DOHH2 (cell line): ENCODE measurements at regions not wholly inside any gene's neighbourhood (a gene's known extent, or its start where the extent isn't known, plus 50 kb on each side); places are given as distances from the start of the nearest gene placed in this dataset.

ENCODE experiments used
- H3F3A ChIP-seq: fragments of 200-600 bp; sonication (generic), shearing (Covaris generic); 2 replicates; pipeline ENCODE4 v1.6.0; 2016; ENCODE audit warnings: antibody characterized with exemption, mild to moderate bottlenecking; ENCODE audit not compliant: control insufficient read depth, insufficient read depth
- H3K27ac ChIP-seq: fragments of 200-600 bp; sonication (generic); 2 replicates; pipeline ENCODE4 v1.5.1; 2014; ENCODE audit warnings: low read depth, mild to moderate bottlenecking, low read length, moderate library complexity
- H3K27me3 ChIP-seq: fragments of 200-600 bp; sonication (generic); 2 replicates; pipeline ENCODE4 v1.6.1; 2014; ENCODE audit warnings: mild to moderate bottlenecking, low read length, mixed read lengths; ENCODE audit not compliant: control insufficient read depth
- H3K36me3 ChIP-seq: fragments of 200-600 bp; sonication (generic); 2 replicates; pipeline ENCODE4 v1.6.1; 2014; ENCODE audit warnings: mild to moderate bottlenecking, low read length, moderate library complexity, mixed read lengths; ENCODE audit not compliant: control insufficient read depth
- H3K4me1 ChIP-seq: fragments of 200-600 bp; sonication (generic); 2 replicates; pipeline ENCODE4 v1.6.1; 2014; ENCODE audit warnings: mild to moderate bottlenecking, low read length, mixed read lengths; ENCODE audit not compliant: control insufficient read depth
- H3K4me2 ChIP-seq: fragments of 200-600 bp; sonication (generic); 2 replicates; pipeline ENCODE4 v1.6.0; 2014; ENCODE audit warnings: mild to moderate bottlenecking, low read length, moderate library complexity
- H3K4me3 ChIP-seq: fragments of 200-600 bp; sonication (generic); 2 replicates; pipeline ENCODE4 v1.5.1; 2014; ENCODE audit warnings: mild to moderate bottlenecking, low read length, mixed read lengths
- H3K79me2 ChIP-seq: fragments of 200-600 bp; sonication (generic); 2 replicates; pipeline ENCODE4 v1.6.1; 2014; ENCODE audit warnings: mild to moderate bottlenecking, low read length, mixed read lengths; ENCODE audit not compliant: control insufficient read depth
- H3K9me2 ChIP-seq: fragments of 200-600 bp; sonication (generic); replicated peaks from 2 replicates; pipeline ENCODE4 v1.6.1; 2014; ENCODE audit warnings: mild to moderate bottlenecking, low read length, mixed read lengths; ENCODE audit not compliant: control insufficient read depth
- H3K9me3 ChIP-seq: fragments of 200-600 bp; sonication (generic); 2 replicates; pipeline ENCODE4 v1.6.1; 2014; ENCODE audit warnings: antibody characterized with exemption, low read length, mixed read lengths; ENCODE audit not compliant: control insufficient read depth, insufficient read depth
- H4K20me1 ChIP-seq: fragments of 200-600 bp; sonication (generic); 2 replicates; pipeline ENCODE4 v1.6.0; 2014; ENCODE audit warnings: low read depth, mild to moderate bottlenecking, antibody characterized with exemption, low read length, moderate library complexity; ENCODE audit not compliant: control insufficient read depth, insufficient read depth
- EZH2phosphoT487 ChIP-seq: fragments of 200-600 bp; sonication (generic); IDR thresholded peaks from 2 replicates; pipeline ENCODE4 v1.6.1; 2017; ENCODE audit warnings: borderline replicate concordance, mild to moderate bottlenecking, antibody characterized with exemption, low read length, moderate library complexity, mixed read lengths
- TF ChIP-seq, protein P1 (sequence below): fragments of 200-600 bp; sonication (generic); IDR thresholded peaks from one replicate; pipeline ENCODE4 v1.5.1; 2014; ENCODE audit warnings: antibody characterized with exemption, mild to moderate bottlenecking, low read depth, low read length; ENCODE audit not compliant: poor library complexity, severe bottlenecking

DNA sequence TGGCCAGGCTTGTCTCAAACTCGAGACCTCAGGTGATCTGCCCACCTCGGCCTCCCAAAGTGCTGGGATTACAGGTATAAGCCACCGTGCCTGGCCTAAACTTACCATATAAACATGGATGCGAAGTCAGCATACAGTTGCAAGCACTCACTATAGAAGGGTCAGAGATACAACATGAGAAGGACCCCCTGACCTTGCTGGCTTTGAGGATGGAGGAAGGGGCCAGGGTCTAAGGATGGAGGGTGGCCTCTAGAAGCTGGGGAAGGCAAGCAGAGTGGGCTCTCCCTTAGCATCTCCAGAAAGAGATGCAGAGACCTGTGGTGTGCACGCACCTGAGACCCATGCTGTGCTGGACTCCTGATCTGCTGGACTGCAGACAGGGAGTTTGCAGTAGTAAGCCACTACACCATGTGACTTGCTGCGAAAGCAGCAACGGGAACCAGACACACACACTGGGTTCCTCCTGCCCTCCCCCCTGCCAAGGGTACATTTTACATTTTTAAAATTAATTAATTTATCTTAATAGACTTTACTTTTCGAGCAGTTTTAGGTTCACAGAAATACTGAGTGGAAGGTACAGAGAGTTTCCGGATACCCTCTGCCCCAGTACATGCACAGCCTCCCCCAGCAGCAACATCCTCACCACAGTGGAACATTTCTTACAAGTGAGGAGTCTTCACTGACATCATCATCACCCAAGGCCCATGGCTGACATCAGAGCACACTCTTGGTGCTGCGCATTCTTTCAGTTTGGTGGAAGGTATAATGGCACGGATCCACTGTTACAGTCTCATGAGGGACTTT, 170.1 kb upstream of the B3GAT1 start:
- Histone ChIP-seq H3F3A (no peaks in the 10 kb centered on the region), H3K36me3 (no peaks in the 10 kb centered on the region), H3K4me2 (no peak overlapping the region), H3K79me2 (no peaks in the 10 kb centered on the region), H3K9me3 (no peaks in the 10 kb centered on the region), H3K9me2 (no peaks in the 10 kb centered on the region), H3K4me3 (no peak overlapping the region), H4K20me1 (no peaks in the 10 kb centered on the region; the same call in 1 of the 2 replicates), H3K27ac (no peak overlapping the region), H3K4me1 (peaks cover under 1% of the 10 kb centered on the region; the same call in 1 of the 2 replicates), H3K27me3 (peaks cover 4% of the 10 kb centered on the region; the same call in 1 of the 2 replicates)
- TF ChIP-seq, protein P1, sequence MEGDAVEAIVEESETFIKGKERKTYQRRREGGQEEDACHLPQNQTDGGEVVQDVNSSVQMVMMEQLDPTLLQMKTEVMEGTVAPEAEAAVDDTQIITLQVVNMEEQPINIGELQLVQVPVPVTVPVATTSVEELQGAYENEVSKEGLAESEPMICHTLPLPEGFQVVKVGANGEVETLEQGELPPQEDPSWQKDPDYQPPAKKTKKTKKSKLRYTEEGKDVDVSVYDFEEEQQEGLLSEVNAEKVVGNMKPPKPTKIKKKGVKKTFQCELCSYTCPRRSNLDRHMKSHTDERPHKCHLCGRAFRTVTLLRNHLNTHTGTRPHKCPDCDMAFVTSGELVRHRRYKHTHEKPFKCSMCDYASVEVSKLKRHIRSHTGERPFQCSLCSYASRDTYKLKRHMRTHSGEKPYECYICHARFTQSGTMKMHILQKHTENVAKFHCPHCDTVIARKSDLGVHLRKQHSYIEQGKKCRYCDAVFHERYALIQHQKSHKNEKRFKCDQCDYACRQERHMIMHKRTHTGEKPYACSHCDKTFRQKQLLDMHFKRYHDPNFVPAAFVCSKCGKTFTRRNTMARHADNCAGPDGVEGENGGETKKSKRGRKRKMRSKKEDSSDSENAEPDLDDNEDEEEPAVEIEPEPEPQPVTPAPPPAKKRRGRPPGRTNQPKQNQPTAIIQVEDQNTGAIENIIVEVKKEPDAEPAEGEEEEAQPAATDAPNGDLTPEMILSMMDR = no peak
- no peak for TF ChIP-seq EZH2phosphoT487

- TF ChIP-seq, protein P1 = no peak
- TF ChIP-seq EZH2phosphoT487 = no peak
- Histone ChIP-seq H3F3A (no peaks in the 10 kb centered on the region), H3K4me1 (no peaks in the 10 kb centered on the region), H3K9me2 (no peaks in the 10 kb centered on the region), H3K4me3 (no peak overlapping the region), H3K9me3 (no peaks in the 10 kb centered on the region), H3K4me2 (no peak overlapping the region), H4K20me1 (no peaks in the 10 kb centered on the region; the same call in 1 of the 2 replicates), H3K79me2 (no peaks in the 10 kb centered on the region), H3K27ac (no peak overlapping the region), H3K36me3 (no peaks in the 10 kb centered on the region), H3K27me3 (peaks cover 4% of the 10 kb centered on the region; the same call in 1 of the 2 replicates)
Observed at GRCh38 chr11:134581121-134581626, 169.1 kb upstream of the B3GAT1 start.

DNA sequence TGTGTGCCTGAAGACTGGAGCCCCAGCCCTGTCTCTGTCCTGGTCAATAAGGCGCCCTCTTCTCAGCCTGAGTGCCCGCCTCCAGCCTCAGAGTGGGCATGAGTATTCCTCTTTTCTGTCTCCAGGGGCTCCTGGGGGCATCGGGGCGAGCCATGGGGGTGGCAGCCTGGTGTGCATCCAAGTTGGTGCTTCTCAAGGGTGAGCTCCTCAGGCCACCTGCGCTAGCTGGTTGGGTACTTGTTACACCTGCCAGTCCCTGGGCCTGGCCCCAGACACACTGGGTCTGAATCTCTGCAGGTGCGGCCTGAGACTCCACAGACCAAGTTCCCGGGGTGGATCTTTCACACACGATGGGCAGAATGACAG, 168.6 kb upstream of the B3GAT1 start:
- Histone ChIP-seq H4K20me1 (no peaks in the 10 kb centered on the region; the same call in 1 of the 2 replicates), H3K36me3 (no peaks in the 10 kb centered on the region), H3K27me3 (peaks cover 4% of the 10 kb centered on the region; the same call in 1 of the 2 replicates), H3K4me1 (no peaks in the 10 kb centered on the region), H3K9me3 (no peaks in the 10 kb centered on the region), H3K9me2 (no peaks in the 10 kb centered on the region), H3K27ac (no peak overlapping the region), H3K4me2 (no peak overlapping the region), H3K4me3 (no peak overlapping the region), H3K79me2 (no peaks in the 10 kb centered on the region), H3F3A (no peaks in the 10 kb centered on the region)
- TF ChIP-seq, protein P1 = no peak
- no peak for TF ChIP-seq EZH2phosphoT487
